Fibroblast of pulmonary artery (primary cell): ENCODE measurements at regions not wholly inside any gene's neighbourhood (a gene's known extent, or its start where the extent isn't known, plus 50 kb on each side); places are given as distances from the start of the nearest gene placed in this dataset.

ENCODE experiments used
- DNase-seq: peaks from one replicate; pipeline ENCODE4 v3.0.0-alpha.2; 2010; ENCODE audit warnings: low read depth
- H3K4me3 ChIP-seq: replicated peaks from 2 replicates; pipeline ENCODE4 v1.5.1; 2011; ENCODE audit warnings: low read depth, mild to moderate bottlenecking, control low read depth, low read length, moderate library complexity
- CTCF ChIP-seq: IDR thresholded peaks from 2 replicates; pipeline ENCODE4 v1.5.1; 2011; ENCODE audit warnings: mild to moderate bottlenecking, control low read depth, low read length, inconsistent platforms; ENCODE audit errors: missing control alignments

- no peak for DNase-seq
- TF ChIP-seq CTCF: no peak
- no peak overlapping the region for H3K4me3 ChIP-seq
Observed at GRCh38 chr1:37157634-37158033, 123.3 kb upstream of the GRIK3 start.

- no peak for DNase-seq
- no peak for TF ChIP-seq CTCF
- no peak overlapping the region for H3K4me3 ChIP-seq
Observed at GRCh38 chr1:37158113-37158749, 123.9 kb upstream of the GRIK3 start.

GRCh38 chr1:37159102-37159501 is 124.8 kb upstream of the GRIK3 start:
- TF ChIP-seq CTCF: no peak
- no peak for DNase-seq
- no peak overlapping the region for H3K4me3 ChIP-seq

GRCh38 chr1:37161171-37161570 is 126.9 kb upstream of the GRIK3 start:
- TF ChIP-seq CTCF: no peak
- no peak overlapping the region for H3K4me3 ChIP-seq
- no peak for DNase-seq

GRCh38 chr1:37162059-37162458 is 127.7 kb upstream of the GRIK3 start:
- H3K4me3 ChIP-seq: no peak overlapping the region
- TF ChIP-seq CTCF: no peak
- no peak for DNase-seq

GRCh38 chr1:37166005-37166404 is 131.7 kb upstream of the GRIK3 start:
- TF ChIP-seq CTCF: no peak

GRCh38 chr1:37167479-37167878 is 133.2 kb upstream of the GRIK3 start:
- no peak overlapping the region for H3K4me3 ChIP-seq
- TF ChIP-seq CTCF: no peak
- DNase-seq: no peak

More at GRCh38 chr1:37166005-37166404, 131.7 kb upstream of the GRIK3 start:
- no peak for DNase-seq
- no peak overlapping the region for H3K4me3 ChIP-seq
